ENCODE measurements at regions not wholly inside any gene's neighbourhood (a gene's known extent, or its start where the extent isn't known, plus 50 kb on each side); places are given as distances from the start of the nearest gene placed in this dataset.

GRCh38 chr22:22050141-22050775, 67.7 kb upstream of the TOP3B start:
- Histone ChIP-seq H3K4me1 (no peaks in the 10 kb centered on the region), H3K9me3 (no peaks in the 10 kb centered on the region), H3K27me3 (no peaks in the 10 kb centered on the region), H3K4me3 (replicated peaks in 1 of 3) (no peak overlapping the region), H3K27ac (no peak overlapping the region), H3K36me3 (no peaks in the 10 kb centered on the region)
- intact Hi-C loops (cut with DNase I), result no loop called here
- DNase-seq, result no peak
- TF ChIP-seq POLR2A (IDR thresholded peaks at IDR 0.05) (no peak), CTCF (IDR thresholded peaks at IDR 0.05) (no peak)

- no peaks in the 10 kb centered on the region for H3K27me3 ChIP-seq
- no peak overlapping the region for H3K4me3 ChIP-seq (replicated peaks in 1 of 3)
- H3K9me3 ChIP-seq, result no peaks in the 10 kb centered on the region
- intact Hi-C loops (cut with DNase I), result no loop called here
- WGBS, 2 donors, result 46 to 50% methylated on average over 1 of the region's 1 CpG
- no peak overlapping the region for H3K27ac ChIP-seq
- TF ChIP-seq CTCF (IDR thresholded peaks at IDR 0.05) (no peak), POLR2A (IDR thresholded peaks at IDR 0.05) (no peak)
- H3K4me1 ChIP-seq, result no peaks in the 10 kb centered on the region
- no peaks in the 10 kb centered on the region for H3K36me3 ChIP-seq
- DNase-seq, result no peak
Observed at GRCh38 chr22:22049684-22050083, 67.1 kb upstream of the TOP3B start.

- Histone ChIP-seq H3K27me3 (no peaks in the 10 kb centered on the region), H3K4me3 (replicated peaks in 1 of 3) (no peak overlapping the region), H3K4me1 (no peaks in the 10 kb centered on the region), H3K36me3 (no peaks in the 10 kb centered on the region), H3K27ac (no peak overlapping the region), H3K9me3 (no peaks in the 10 kb centered on the region)
- 36 to 53% methylated on average over 2 of the region's 2 CpGs for WGBS, 2 donors
- intact Hi-C loops (cut with DNase I), result no loop called here
- DNase-seq, result no peak
- TF ChIP-seq POLR2A (IDR thresholded peaks at IDR 0.05) (no peak), CTCF (IDR thresholded peaks at IDR 0.05) (no peak)
Observed at GRCh38 chr22:22048981-22049531, 66.5 kb upstream of the TOP3B start.

- intact Hi-C loops (cut with DNase I), result no loop called here
- TF ChIP-seq CTCF (IDR thresholded peaks at IDR 0.05), result no peak
- no peak for TF ChIP-seq POLR2A (IDR thresholded peaks at IDR 0.05)
- no peak overlapping the region for H3K4me3 ChIP-seq (replicated peaks in 1 of 3)
- H3K4me1 ChIP-seq, result no peaks in the 10 kb centered on the region
- 79 to 80% methylated on average over 2 of the region's 2 CpGs for WGBS, 2 donors
- no peaks in the 10 kb centered on the region for H3K27me3 ChIP-seq
- H3K9me3 ChIP-seq, result no peaks in the 10 kb centered on the region
- no peak overlapping the region for H3K27ac ChIP-seq
- no peak for DNase-seq
- no peaks in the 10 kb centered on the region for H3K36me3 ChIP-seq
Observed at GRCh38 chr22:22048318-22048942, 65.8 kb upstream of the TOP3B start.

- TF ChIP-seq CTCF (IDR thresholded peaks at IDR 0.05) (no peak), POLR2A (IDR thresholded peaks at IDR 0.05) (no peak)
- Histone ChIP-seq H3K4me3 (replicated peaks in 1 of 3) (no peak overlapping the region), H3K27me3 (no peaks in the 10 kb centered on the region), H3K4me1 (no peaks in the 10 kb centered on the region), H3K36me3 (no peaks in the 10 kb centered on the region), H3K27ac (no peak overlapping the region), H3K9me3 (no peaks in the 10 kb centered on the region)
- DNase-seq, result no peak
- 83 to 84% methylated on average over 4 of the region's 4 CpGs for WGBS, 2 donors
- intact Hi-C loops (cut with DNase I), result no loop called here
Observed at GRCh38 chr22:22047776-22048175, 65.2 kb upstream of the TOP3B start.
